GM23248 (cell line): ENCODE measurements at regions not wholly inside any gene's neighbourhood (a gene's known extent, or its start where the extent isn't known, plus 50 kb on each side); places are given as distances from the start of the nearest gene placed in this dataset.

Source experiments
- DNase-seq: peaks from one replicate; pipeline ENCODE4 v3.0.0-alpha.2; 2015
- H2AFZ ChIP-seq: fragments of 200-600 bp; sonication (generic); 2 replicates; pipeline ENCODE4 v1.6.1; 2016; ENCODE audit warnings: antibody characterized with exemption
- H3F3A ChIP-seq: fragments of 200-600 bp; sonication (generic); 2 replicates; pipeline ENCODE4 v1.6.1; 2016; ENCODE audit warnings: mild to moderate bottlenecking, antibody characterized with exemption, mixed run types; ENCODE audit not compliant: insufficient read depth
- H3K27ac ChIP-seq: fragments of 200-600 bp; sonication (generic); 2 replicates; pipeline ENCODE4 v1.5.1; 2016; ENCODE audit warnings: mild to moderate bottlenecking
- H3K27me3 ChIP-seq: fragments of 200-600 bp; sonication (generic); replicated peaks from 2 replicates; pipeline ENCODE4 v1.6.1; 2016; ENCODE audit warnings: mild to moderate bottlenecking; ENCODE audit not compliant: insufficient read depth
- H3K36me3 ChIP-seq: fragments of 200-600 bp; sonication (generic); 2 replicates; pipeline ENCODE4 v1.6.1; 2016; ENCODE audit warnings: low read depth, mild to moderate bottlenecking
- H3K4me1 ChIP-seq: fragments of 200-600 bp; sonication (generic); 2 replicates; pipeline ENCODE4 v1.6.1; 2016; ENCODE audit warnings: mild to moderate bottlenecking; ENCODE audit not compliant: insufficient read depth
- H3K4me2 ChIP-seq: fragments of 200-600 bp; sonication (generic); one replicate; pipeline ENCODE4 v1.6.1; 2016; ENCODE audit warnings: mild to moderate bottlenecking; ENCODE audit not compliant: unreplicated experiment
- H3K4me3 ChIP-seq: fragments of 200-600 bp; sonication (generic); 2 replicates; pipeline ENCODE4 v1.5.1; 2016; ENCODE audit warnings: mild to moderate bottlenecking
- H3K79me2 ChIP-seq: fragments of 200-600 bp; sonication (generic); 2 replicates; pipeline ENCODE4 v1.6.1; 2016; ENCODE audit warnings: mild to moderate bottlenecking; ENCODE audit not compliant: insufficient read depth
- H3K9ac ChIP-seq: fragments of 200-600 bp; sonication (generic); 2 replicates; pipeline ENCODE4 v1.6.1; 2016; ENCODE audit warnings: mild to moderate bottlenecking
- H3K9me2 ChIP-seq: fragments of 200-600 bp; sonication (generic); 2 replicates; pipeline ENCODE4 v1.6.1; 2016; ENCODE audit warnings: mixed run types, mild to moderate bottlenecking, moderate library complexity; ENCODE audit not compliant: insufficient read depth
- H3K9me3 ChIP-seq: fragments of 200-600 bp; sonication (generic); one replicate; pipeline ENCODE4 v1.6.1; 2017; ENCODE audit warnings: low read depth
- H4K20me1 ChIP-seq: fragments of 200-600 bp; sonication (generic); 2 replicates; pipeline ENCODE4 v1.6.0; 2016; ENCODE audit not compliant: insufficient read depth
- EZH2 ChIP-seq: fragments of 200-600 bp; sonication (generic); IDR thresholded peaks from 2 replicates; pipeline ENCODE4 v1.6.1; 2018; ENCODE audit warnings: antibody characterized with exemption, mild to moderate bottlenecking; ENCODE audit not compliant: insufficient read depth, poor library complexity, severe bottlenecking
- EZH2phosphoT487 ChIP-seq: fragments of 200-600 bp; sonication (generic); IDR thresholded peaks from 2 replicates; pipeline ENCODE4 v1.6.1; 2018; ENCODE audit warnings: antibody characterized with exemption, moderate library complexity, mild to moderate bottlenecking, low read depth; ENCODE audit not compliant: insufficient read depth
- WGBS, 2 experiments: methylation state at CpG; one replicate each; pipeline ENCODE4 v1.1.6; 2015 to 2017; ENCODE audit warnings: low lambda C conversion rate in 2 of 2, low coverage in 1 of 2; ENCODE audit errors: missing lambda C conversion rate in 2 of 2; 5-methylcytosine and 5-hydroxymethylcytosine counted together
- in situ Hi-C: fragments of 300-500 bp; cut with MboI; formaldehyde crosslinking; loops from 2 replicates; pipeline ENCODE4 v1.15.0; 2020

DNA sequence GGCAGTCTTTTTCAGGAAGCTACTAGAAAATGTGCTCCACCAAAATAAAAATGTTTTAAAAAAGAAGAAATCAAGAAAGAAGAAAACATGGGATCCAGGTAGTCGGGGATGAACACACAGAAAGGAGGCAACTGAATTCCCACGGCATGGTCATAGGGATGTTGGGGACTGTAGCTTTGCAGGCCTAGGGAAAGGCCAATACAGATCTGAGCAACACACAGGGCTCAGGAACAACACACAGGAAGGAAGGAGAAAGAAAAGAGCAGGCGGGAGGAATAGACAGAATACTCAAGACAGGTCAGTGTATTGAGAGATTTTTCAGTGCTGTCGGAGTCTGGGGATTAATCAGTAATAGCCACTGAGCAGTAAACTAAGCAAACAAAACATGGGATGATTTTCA is 142.7 kb upstream of the SYT6 start:
- H3K27ac ChIP-seq, result no peak overlapping the region
- H3K9me2 ChIP-seq, result no peaks in the 10 kb centered on the region
- H3K79me2 ChIP-seq, result no peaks in the 10 kb centered on the region
- H3K36me3 ChIP-seq, result no peaks in the 10 kb centered on the region
- H3F3A ChIP-seq, result no peaks in the 10 kb centered on the region
- no peak for DNase-seq
- H3K4me2 ChIP-seq, result no peak overlapping the region
- WGBS, 2 experiments, result 68 to 86% methylated on average over 4 of the region's 4 CpGs
- H3K9ac ChIP-seq, result no peak overlapping the region
- no peaks in the 10 kb centered on the region for H4K20me1 ChIP-seq
- TF ChIP-seq EZH2, result no peak
- no peak for TF ChIP-seq EZH2phosphoT487
- no peak overlapping the region for H2AFZ ChIP-seq
- H3K4me1 ChIP-seq, result no peaks in the 10 kb centered on the region
- H3K9me3 ChIP-seq, result no peaks in the 10 kb centered on the region
- in situ Hi-C loops, result loop anchor here (25.0 kb wide), 2 partner anchors 309 to 459 kb away; partner anchors contain the start of gene OLFML3
- no peak overlapping the region for H3K4me3 ChIP-seq
- peaks cover 28% of the 10 kb centered on the region for H3K27me3 ChIP-seq

DNA sequence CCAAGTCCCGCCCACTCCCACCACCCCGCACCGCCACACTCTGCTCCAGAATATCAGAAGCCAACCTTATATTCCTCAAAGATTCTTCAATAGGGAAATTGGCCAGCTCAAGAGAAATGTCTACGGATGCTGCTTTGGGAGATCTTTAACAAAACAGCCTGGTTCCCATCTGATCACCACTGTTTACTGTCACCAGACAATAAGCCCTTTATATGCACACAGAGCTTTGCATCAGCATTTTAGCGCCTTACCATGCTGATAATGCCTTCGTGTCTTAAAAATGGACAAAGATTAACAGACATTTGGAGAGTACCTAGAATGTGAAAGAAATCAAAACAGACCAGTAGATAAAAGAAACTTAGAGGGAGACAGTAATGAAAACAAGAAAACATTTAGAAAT is 141.7 kb upstream of the SYT6 start:
- H3K9me3 ChIP-seq, result no peaks in the 10 kb centered on the region
- WGBS, 2 experiments, result 78% methylated on average over 6 of the region's 6 CpGs
- no peak for DNase-seq
- H3K9ac ChIP-seq, result no peak overlapping the region
- no peak overlapping the region for H3K4me2 ChIP-seq
- in situ Hi-C loops, result loop anchor here (25.0 kb wide), 2 partner anchors 308 to 458 kb away; partner anchors contain the start of gene OLFML3
- TF ChIP-seq EZH2phosphoT487 (no peak), EZH2 (no peak)
- no peaks in the 10 kb centered on the region for H3K9me2 ChIP-seq
- no peaks in the 10 kb centered on the region for H4K20me1 ChIP-seq
- no peaks in the 10 kb centered on the region for H3K79me2 ChIP-seq
- H3F3A ChIP-seq, result no peaks in the 10 kb centered on the region
- peaks cover 19% of the 10 kb centered on the region for H3K27me3 ChIP-seq
- no peaks in the 10 kb centered on the region for H3K4me1 ChIP-seq
- H3K4me3 ChIP-seq, result no peak overlapping the region
- H3K27ac ChIP-seq, result no peak overlapping the region
- no peaks in the 10 kb centered on the region for H3K36me3 ChIP-seq
- no peak overlapping the region for H2AFZ ChIP-seq

DNA sequence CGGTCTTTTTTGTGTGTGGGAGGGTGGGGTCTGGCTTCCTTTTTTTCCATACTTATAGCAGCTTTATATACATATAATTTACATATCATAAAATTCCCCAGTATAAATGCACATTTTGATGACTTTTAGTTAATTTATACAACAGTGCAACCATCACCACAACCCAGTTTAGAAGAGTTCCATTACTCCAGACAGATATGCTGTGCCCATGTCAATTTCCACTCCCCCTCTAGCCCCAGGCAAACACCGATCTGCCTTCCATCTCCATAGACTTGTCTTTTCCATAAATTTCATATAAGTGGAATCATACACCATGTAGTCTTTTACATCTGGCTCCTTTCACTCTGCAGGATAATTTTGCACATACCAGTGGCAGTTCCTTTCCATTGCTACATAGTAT is 139.2 kb upstream of the SYT6 start:
- no peak for DNase-seq
- WGBS, 2 experiments, result 68 to 79% methylated on average over 2 of the region's 2 CpGs
- Histone ChIP-seq H3K9me2 (no peaks in the 10 kb centered on the region), H3F3A (no peaks in the 10 kb centered on the region), H3K4me1 (no peaks in the 10 kb centered on the region), H3K27me3 (no peaks in the 10 kb centered on the region; the same call in 1 of the 2 replicates), H3K79me2 (no peaks in the 10 kb centered on the region), H3K4me2 (no peak overlapping the region), H3K27ac (no peak overlapping the region), H3K36me3 (no peaks in the 10 kb centered on the region), H3K4me3 (no peak overlapping the region), H4K20me1 (no peaks in the 10 kb centered on the region), H2AFZ (no peak overlapping the region), H3K9me3 (no peaks in the 10 kb centered on the region), H3K9ac (no peak overlapping the region)
- in situ Hi-C loops, result loop anchor here (25.0 kb wide), 2 partner anchors 306 to 456 kb away; partner anchors contain the start of gene OLFML3
- TF ChIP-seq EZH2phosphoT487 (no peak), EZH2 (no peak)

- Histone ChIP-seq H3K79me2 (no peaks in the 10 kb centered on the region), H3K9ac (no peak overlapping the region), H3K27ac (no peak overlapping the region), H3K9me2 (no peaks in the 10 kb centered on the region), H2AFZ (no peak overlapping the region), H3F3A (no peaks in the 10 kb centered on the region), H3K27me3 (no peaks in the 10 kb centered on the region; the same call in 1 of the 2 replicates), H3K4me3 (no peak overlapping the region), H3K4me1 (no peaks in the 10 kb centered on the region), H3K9me3 (no peaks in the 10 kb centered on the region), H3K4me2 (no peak overlapping the region), H4K20me1 (no peaks in the 10 kb centered on the region), H3K36me3 (no peaks in the 10 kb centered on the region)
- TF ChIP-seq EZH2 (no peak), EZH2phosphoT487 (no peak)
- WGBS, 2 experiments, result 81 to 86% methylated on average over 5 of the region's 5 CpGs
- DNase-seq, result no peak
- in situ Hi-C loops, result loop anchor here (25.0 kb wide), 2 partner anchors 305 to 455 kb away; partner anchors contain the start of gene OLFML3
Measured at GRCh38 chr1:114292194-114292593, 138.5 kb upstream of the SYT6 start.
